ENCODE measurements at regions not wholly inside any gene's neighbourhood (a gene's known extent, or its start where the extent isn't known, plus 50 kb on each side); places are given as distances from the start of the nearest gene placed in this dataset.

- no peak for DNase-seq (ENCODE audit: extremely low read depth, insufficient read length)
- no peaks in the 10 kb centered on the region for H3K36me3 ChIP-seq (ENCODE audit: control insufficient read depth, insufficient read depth, low read length)
- no peak overlapping the region for H3K4me3 ChIP-seq (replicated peaks; ENCODE audit: low read depth, low read length)
- TF ChIP-seq, protein P1, sequence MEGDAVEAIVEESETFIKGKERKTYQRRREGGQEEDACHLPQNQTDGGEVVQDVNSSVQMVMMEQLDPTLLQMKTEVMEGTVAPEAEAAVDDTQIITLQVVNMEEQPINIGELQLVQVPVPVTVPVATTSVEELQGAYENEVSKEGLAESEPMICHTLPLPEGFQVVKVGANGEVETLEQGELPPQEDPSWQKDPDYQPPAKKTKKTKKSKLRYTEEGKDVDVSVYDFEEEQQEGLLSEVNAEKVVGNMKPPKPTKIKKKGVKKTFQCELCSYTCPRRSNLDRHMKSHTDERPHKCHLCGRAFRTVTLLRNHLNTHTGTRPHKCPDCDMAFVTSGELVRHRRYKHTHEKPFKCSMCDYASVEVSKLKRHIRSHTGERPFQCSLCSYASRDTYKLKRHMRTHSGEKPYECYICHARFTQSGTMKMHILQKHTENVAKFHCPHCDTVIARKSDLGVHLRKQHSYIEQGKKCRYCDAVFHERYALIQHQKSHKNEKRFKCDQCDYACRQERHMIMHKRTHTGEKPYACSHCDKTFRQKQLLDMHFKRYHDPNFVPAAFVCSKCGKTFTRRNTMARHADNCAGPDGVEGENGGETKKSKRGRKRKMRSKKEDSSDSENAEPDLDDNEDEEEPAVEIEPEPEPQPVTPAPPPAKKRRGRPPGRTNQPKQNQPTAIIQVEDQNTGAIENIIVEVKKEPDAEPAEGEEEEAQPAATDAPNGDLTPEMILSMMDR (IDR thresholded peaks at IDR 0.05; ENCODE audit: insufficient read depth, low read length, poor library complexity, severe bottlenecking), result no peak
- H3K27me3 ChIP-seq (replicated peaks; ENCODE audit: control insufficient read depth, insufficient read depth, low read length), result no peaks in the 10 kb centered on the region
Measured at GRCh38 chr2:8361930-8362329, 319.9 kb upstream of the ID2 start.

DNA sequence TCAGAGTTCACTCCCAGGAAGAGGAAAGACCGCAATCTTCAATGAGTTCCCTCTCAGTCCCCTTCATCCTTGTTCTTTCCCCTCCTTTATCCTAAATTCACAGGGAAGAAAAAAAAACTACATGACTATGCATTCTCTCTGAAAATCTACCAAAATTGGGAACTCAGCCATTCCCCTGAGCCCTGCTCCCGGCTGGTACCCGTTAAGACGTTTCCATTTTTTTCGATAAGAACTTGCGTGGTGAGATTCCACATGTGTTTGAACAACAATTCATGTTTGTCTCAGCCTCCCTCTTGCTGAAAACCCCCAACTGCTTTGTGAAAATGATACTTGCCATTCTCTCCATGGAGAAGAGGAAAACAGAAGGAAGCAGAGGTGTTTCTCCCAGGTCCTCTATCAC lies 318.7 kb upstream of the ID2 start:
- no peaks in the 10 kb centered on the region for H3K36me3 ChIP-seq (ENCODE audit: control insufficient read depth, insufficient read depth, low read length)
- TF ChIP-seq, protein P1 (IDR thresholded peaks at IDR 0.05; ENCODE audit: insufficient read depth, low read length, poor library complexity, severe bottlenecking), result no peak
- DNase-seq (ENCODE audit: extremely low read depth, insufficient read length), result no peak
- no peaks in the 10 kb centered on the region for H3K27me3 ChIP-seq (replicated peaks; ENCODE audit: control insufficient read depth, insufficient read depth, low read length)
- H3K4me3 ChIP-seq (replicated peaks; ENCODE audit: low read depth, low read length), result no peak overlapping the region

GRCh38 chr2:8364668-8365067 lies 317.2 kb upstream of the ID2 start:
- no peak for DNase-seq (ENCODE audit: extremely low read depth, insufficient read length)
- Histone ChIP-seq H3K36me3 (ENCODE audit: control insufficient read depth, insufficient read depth, low read length) (no peaks in the 10 kb centered on the region), H3K4me3 (replicated peaks; ENCODE audit: low read depth, low read length) (no peak overlapping the region), H3K27me3 (replicated peaks; ENCODE audit: control insufficient read depth, insufficient read depth, low read length) (no peaks in the 10 kb centered on the region)
- TF ChIP-seq, protein P1 (IDR thresholded peaks at IDR 0.05; ENCODE audit: insufficient read depth, low read length, poor library complexity, severe bottlenecking), result no peak

- TF ChIP-seq, protein P1 (IDR thresholded peaks at IDR 0.05; ENCODE audit: insufficient read depth, low read length, poor library complexity, severe bottlenecking), result no peak
- Histone ChIP-seq H3K27me3 (replicated peaks; ENCODE audit: control insufficient read depth, insufficient read depth, low read length) (no peaks in the 10 kb centered on the region), H3K4me3 (replicated peaks; ENCODE audit: low read depth, low read length) (no peak overlapping the region), H3K36me3 (ENCODE audit: control insufficient read depth, insufficient read depth, low read length) (no peaks in the 10 kb centered on the region)
- no peak for DNase-seq (ENCODE audit: extremely low read depth, insufficient read length)
Measured at GRCh38 chr2:8365331-8365910, 316.4 kb upstream of the ID2 start.

- H3K27me3 ChIP-seq (replicated peaks; ENCODE audit: control insufficient read depth, insufficient read depth, low read length), result no peaks in the 10 kb centered on the region
- no peak overlapping the region for H3K4me3 ChIP-seq (replicated peaks; ENCODE audit: low read depth, low read length)
- H3K36me3 ChIP-seq (ENCODE audit: control insufficient read depth, insufficient read depth, low read length), result no peaks in the 10 kb centered on the region
- TF ChIP-seq, protein P1 (IDR thresholded peaks at IDR 0.05; ENCODE audit: insufficient read depth, low read length, poor library complexity, severe bottlenecking), result no peak
- DNase-seq (ENCODE audit: extremely low read depth, insufficient read length), result no peak
Measured at GRCh38 chr2:8367833-8368232, 314.0 kb upstream of the ID2 start.

GRCh38 chr2:8368463-8368862 lies 313.4 kb upstream of the ID2 start:
- TF ChIP-seq, protein P1 (IDR thresholded peaks at IDR 0.05; ENCODE audit: insufficient read depth, low read length, poor library complexity, severe bottlenecking), result no peak
- H3K4me3 ChIP-seq (replicated peaks; ENCODE audit: low read depth, low read length), result no peak overlapping the region
- no peaks in the 10 kb centered on the region for H3K27me3 ChIP-seq (replicated peaks; ENCODE audit: control insufficient read depth, insufficient read depth, low read length)
- DNase-seq (ENCODE audit: extremely low read depth, insufficient read length), result no peak
- H3K36me3 ChIP-seq (ENCODE audit: control insufficient read depth, insufficient read depth, low read length), result no peaks in the 10 kb centered on the region
